Testis (tissue), 2 donors: ENCODE measurements at regions not wholly inside any gene's neighbourhood (a gene's known extent, or its start where the extent isn't known, plus 50 kb on each side); places are given as distances from the start of the nearest gene placed in this dataset.

ENCODE experiments used
- CTCF ChIP-seq, 3 experiments: fragments of 450-650 bp in 2 of 3; fragments of 200-600 bp in 1 of 3; sonication (generic) in 1 of 3; IDR thresholded peaks; one replicate each; pipeline ENCODE4 v1.5.1; 2016 to 2019; ENCODE audit warnings: antibody characterized with exemption in 3 of 3, mild to moderate bottlenecking in 2 of 3, moderate library complexity in 1 of 3
- POLR2A ChIP-seq: fragments of 450-650 bp; IDR thresholded peaks from one replicate; pipeline ENCODE4 v1.6.1; 2017; ENCODE audit warnings: antibody characterized with exemption, mild to moderate bottlenecking, moderate library complexity

- no peak for TF ChIP-seq CTCF (IDR thresholded peaks at IDR 0.05)
- no peak for TF ChIP-seq POLR2A
Observed at GRCh38 chr9:546235-546634, 295.3 kb upstream of the DMRT1 start.
